ENCODE measurements at regions not wholly inside any gene's neighbourhood (a gene's known extent, or its start where the extent isn't known, plus 50 kb on each side); places are given as distances from the start of the nearest gene placed in this dataset.

GRCh38 chr15:88986949-88987590, 73.9 kb upstream of the MFGE8 start:
- no peak for TF ChIP-seq CTCF (IDR thresholded peaks at IDR 0.05)
- no peak for TF ChIP-seq POLR2A (IDR thresholded peaks at IDR 0.05)
